MM.1S (cell line): ENCODE measurements at regions not wholly inside any gene's neighbourhood (a gene's known extent, or its start where the extent isn't known, plus 50 kb on each side); places are given as distances from the start of the nearest gene placed in this dataset.
A peak's percentile ranks its signal among the peaks of the same experiment; 100 is the strongest.

Experiments
- DNase-seq: peaks from one replicate; pipeline ENCODE4 v3.0.0-alpha.2; 2015
- H2AFZ ChIP-seq: fragments of 300-600 bp; sonication (generic); 2 replicates; pipeline ENCODE4 v1.6.0; 2016; ENCODE audit warnings: antibody characterized with exemption, low read length
- H3F3A ChIP-seq: fragments of 300-600 bp; sonication (generic); 2 replicates; pipeline ENCODE4 v1.6.1; 2016; ENCODE audit warnings: mild to moderate bottlenecking, antibody characterized with exemption, low read length, moderate library complexity, mixed read lengths; ENCODE audit not compliant: insufficient read depth
- H3K27ac ChIP-seq: fragments of 300-600 bp; sonication (generic); 2 replicates; pipeline ENCODE4 v1.5.1; 2016; ENCODE audit warnings: mild to moderate bottlenecking, low read length
- H3K27me3 ChIP-seq: fragments of 300-600 bp; sonication (generic); replicated peaks from 2 replicates; pipeline ENCODE4 v1.6.0; 2016; ENCODE audit warnings: low read length; ENCODE audit not compliant: insufficient read depth
- H3K36me3 ChIP-seq: fragments of 300-600 bp; sonication (generic); replicated peaks from 2 replicates; pipeline ENCODE4 v1.6.1; 2016; ENCODE audit warnings: mild to moderate bottlenecking, low read length, mixed read lengths; ENCODE audit not compliant: insufficient read depth
- H3K4me1 ChIP-seq: fragments of 300-600 bp; sonication (generic); 2 replicates; pipeline ENCODE4 v1.6.1; 2016; ENCODE audit warnings: low read length, mixed read lengths
- H3K4me2 ChIP-seq: fragments of 300-600 bp; sonication (generic); 2 replicates; pipeline ENCODE4 v1.6.0; 2016; ENCODE audit warnings: low read depth, low read length
- H3K4me3 ChIP-seq: fragments of 300-600 bp; sonication (generic); 2 replicates; pipeline ENCODE4 v1.5.1; 2016; ENCODE audit warnings: low read length, mixed read lengths
- H3K79me2 ChIP-seq: fragments of 300-600 bp; sonication (generic); 2 replicates; pipeline ENCODE4 v1.6.1; 2016; ENCODE audit warnings: mixed run types, low read length, mixed read lengths
- H3K9ac ChIP-seq: fragments of 300-600 bp; sonication (generic); 2 replicates; pipeline ENCODE4 v1.6.1; 2016; ENCODE audit warnings: low read length, mixed read lengths
- H3K9me2 ChIP-seq: fragments of 300-600 bp; sonication (generic); replicated peaks from 2 replicates; pipeline ENCODE4 v1.6.1; 2016; ENCODE audit warnings: mild to moderate bottlenecking, low read length, mixed read lengths; ENCODE audit not compliant: insufficient read depth
- H3K9me3 ChIP-seq: fragments of 300-600 bp; sonication (generic); replicated peaks from 2 replicates; pipeline ENCODE4 v1.6.1; 2016; ENCODE audit warnings: mild to moderate bottlenecking, low read length, mixed read lengths; ENCODE audit not compliant: insufficient read depth
- H4K20me1 ChIP-seq: fragments of 300-600 bp; sonication (generic); 2 replicates; pipeline ENCODE4 v1.6.1; 2016; ENCODE audit warnings: mild to moderate bottlenecking, low read length, moderate library complexity, mixed read lengths; ENCODE audit not compliant: insufficient read depth
- EZH2 ChIP-seq: fragments of 300-600 bp; sonication (generic); optimal IDR thresholded peaks from 2 replicates; pipeline ENCODE3; 2017; ENCODE audit warnings: low read depth, mild to moderate bottlenecking, antibody characterized with exemption, low read length, mixed read lengths
- EZH2phosphoT487 ChIP-seq: fragments of 300-600 bp; sonication (generic); IDR thresholded peaks from 2 replicates; pipeline ENCODE4 v1.6.1; 2018; ENCODE audit warnings: antibody characterized with exemption, low read length
- TF ChIP-seq, protein P1 (sequence below): fragments of 300-600 bp; sonication (generic); IDR thresholded peaks from 2 replicates; pipeline ENCODE4 v1.5.1; 2016; ENCODE audit warnings: antibody characterized with exemption, low read length, mixed read lengths

DNA sequence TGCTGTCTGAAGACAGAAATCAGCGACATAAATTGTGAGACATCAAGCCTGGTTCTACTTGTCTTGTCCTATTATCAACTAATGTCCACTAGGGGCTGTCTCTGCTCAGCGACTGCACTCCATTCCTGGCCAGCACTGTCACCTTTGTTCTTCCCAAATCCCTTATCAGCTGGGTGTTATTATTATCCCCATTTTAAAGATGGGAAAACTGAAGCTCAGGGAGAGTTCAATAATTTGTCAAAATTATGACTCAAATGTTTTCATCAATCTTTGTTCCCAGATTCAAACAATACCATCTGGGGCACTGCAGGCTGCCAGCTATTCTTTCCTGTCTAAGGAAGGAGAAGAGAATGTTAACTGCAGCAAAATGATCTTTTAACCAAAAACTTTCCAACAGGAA, 431.6 kb upstream of the NFE2L3 start:
- H3K4me1 ChIP-seq = peaks cover 6% of the 10 kb centered on the region; the same call in 1 of the 2 replicates
- H3F3A ChIP-seq = no peaks in the 10 kb centered on the region
- H3K9ac ChIP-seq = no peak overlapping the region
- no peaks in the 10 kb centered on the region for H3K36me3 ChIP-seq
- TF ChIP-seq EZH2 (no peak), EZH2phosphoT487 (no peak)
- TF ChIP-seq, protein P1, sequence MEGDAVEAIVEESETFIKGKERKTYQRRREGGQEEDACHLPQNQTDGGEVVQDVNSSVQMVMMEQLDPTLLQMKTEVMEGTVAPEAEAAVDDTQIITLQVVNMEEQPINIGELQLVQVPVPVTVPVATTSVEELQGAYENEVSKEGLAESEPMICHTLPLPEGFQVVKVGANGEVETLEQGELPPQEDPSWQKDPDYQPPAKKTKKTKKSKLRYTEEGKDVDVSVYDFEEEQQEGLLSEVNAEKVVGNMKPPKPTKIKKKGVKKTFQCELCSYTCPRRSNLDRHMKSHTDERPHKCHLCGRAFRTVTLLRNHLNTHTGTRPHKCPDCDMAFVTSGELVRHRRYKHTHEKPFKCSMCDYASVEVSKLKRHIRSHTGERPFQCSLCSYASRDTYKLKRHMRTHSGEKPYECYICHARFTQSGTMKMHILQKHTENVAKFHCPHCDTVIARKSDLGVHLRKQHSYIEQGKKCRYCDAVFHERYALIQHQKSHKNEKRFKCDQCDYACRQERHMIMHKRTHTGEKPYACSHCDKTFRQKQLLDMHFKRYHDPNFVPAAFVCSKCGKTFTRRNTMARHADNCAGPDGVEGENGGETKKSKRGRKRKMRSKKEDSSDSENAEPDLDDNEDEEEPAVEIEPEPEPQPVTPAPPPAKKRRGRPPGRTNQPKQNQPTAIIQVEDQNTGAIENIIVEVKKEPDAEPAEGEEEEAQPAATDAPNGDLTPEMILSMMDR = peak; percentile 45
- H3K9me2 ChIP-seq = no peaks in the 10 kb centered on the region
- no peaks in the 10 kb centered on the region for H3K27me3 ChIP-seq
- H3K79me2 ChIP-seq = no peaks in the 10 kb centered on the region
- no peaks in the 10 kb centered on the region for H4K20me1 ChIP-seq
- DNase-seq = no peak
- no peak overlapping the region for H3K4me2 ChIP-seq
- no peaks in the 10 kb centered on the region for H3K9me3 ChIP-seq
- H3K4me3 ChIP-seq = no peak overlapping the region
- no peak overlapping the region for H3K27ac ChIP-seq
- H2AFZ ChIP-seq = no peak overlapping the region

- no peaks in the 10 kb centered on the region for H3K9me3 ChIP-seq
- no peaks in the 10 kb centered on the region for H3K36me3 ChIP-seq
- H3K27ac ChIP-seq = no peak overlapping the region
- no peak overlapping the region for H3K4me2 ChIP-seq
- H3K9ac ChIP-seq = no peak overlapping the region
- no peaks in the 10 kb centered on the region for H4K20me1 ChIP-seq
- no peak overlapping the region for H2AFZ ChIP-seq
- no peaks in the 10 kb centered on the region for H3K9me2 ChIP-seq
- H3F3A ChIP-seq = 0 out of 2 replicates have a peak, but pooled peaks cover 8% of the 10 kb centered on the region
- no peaks in the 10 kb centered on the region for H3K79me2 ChIP-seq
- H3K27me3 ChIP-seq = no peaks in the 10 kb centered on the region
- no peak for DNase-seq
- TF ChIP-seq EZH2 = no peak
- no peak for TF ChIP-seq EZH2phosphoT487
- TF ChIP-seq, protein P1 = no peak
- no peak overlapping the region for H3K4me3 ChIP-seq
- H3K4me1 ChIP-seq = peaks cover 23% of the 10 kb centered on the region
Measured at GRCh38 chr7:25722856-25723255, 429.1 kb upstream of the NFE2L3 start.

- TF ChIP-seq, protein P1 = no peak
- TF ChIP-seq EZH2phosphoT487 (no peak), EZH2 (no peak)
- H3K27ac ChIP-seq = peak overlapping the region; percentile 52; the same call in 1 of the 2 replicates
- peak overlapping the region; percentile 52 for H2AFZ ChIP-seq
- no peak overlapping the region for H3K9ac ChIP-seq
- peak overlapping the region; percentile 54 for H3K4me2 ChIP-seq
- peak; percentile 30 for DNase-seq
- no peaks in the 10 kb centered on the region for H3K36me3 ChIP-seq
- H3F3A ChIP-seq = 0 out of 2 replicates have a peak, but pooled peaks cover 8% of the 10 kb centered on the region
- peak overlapping the region; percentile 15; the same call in 1 of the 2 replicates for H3K4me3 ChIP-seq
- no peaks in the 10 kb centered on the region for H3K79me2 ChIP-seq
- no peaks in the 10 kb centered on the region for H3K9me2 ChIP-seq
- H4K20me1 ChIP-seq = no peaks in the 10 kb centered on the region
- H3K27me3 ChIP-seq = no peaks in the 10 kb centered on the region
- H3K4me1 ChIP-seq = peaks cover 23% of the 10 kb centered on the region
- H3K9me3 ChIP-seq = no peaks in the 10 kb centered on the region
Measured at GRCh38 chr7:25725451-25725850, 426.5 kb upstream of the NFE2L3 start.
